ENCODE measurements at regions not wholly inside any gene's neighbourhood (a gene's known extent, or its start where the extent isn't known, plus 50 kb on each side); places are given as distances from the start of the nearest gene placed in this dataset.

GRCh38 chr10:118508863-118509262 lies 86.6 kb downstream of the PRLHR start:
- Histone ChIP-seq H3K4me1 (no peaks in the 10 kb centered on the region), H3K27me3 (peaks cover 0 to 6% (median 0%) of the 10 kb centered on the region in 7 donors), H3K4me3 (no peak overlapping the region), H3K27ac (no peak overlapping the region), H3K9me3 (no peaks in the 10 kb centered on the region), H3K36me3 (no peaks in the 10 kb centered on the region)
- ATAC-seq (no peak), DNase-seq (no peak)
- intact Hi-C loops (cut with DNase I), result no loop called here
- WGBS, 2 donors, result 45 to 48% methylated on average over 1 of the region's 1 CpG
- no peak for TF ChIP-seq CTCF (IDR thresholded peaks at IDR 0.05)

- DNase-seq, result no peak
- no peaks in the 10 kb centered on the region for H3K4me1 ChIP-seq
- H3K27ac ChIP-seq, result no peak overlapping the region
- H3K9me3 ChIP-seq, result no peaks in the 10 kb centered on the region
- TF ChIP-seq CTCF (IDR thresholded peaks at IDR 0.05), result no peak
- no peaks in the 10 kb centered on the region for H3K36me3 ChIP-seq
- peaks cover 0 to 6% (median 0%) of the 10 kb centered on the region in 7 donors for H3K27me3 ChIP-seq
- no peak overlapping the region for H3K4me3 ChIP-seq
- ATAC-seq, result no peak
- intact Hi-C loops (cut with DNase I), result no loop called here
- 79 to 82% methylated on average over 2 of the region's 2 CpGs for WGBS, 2 donors
Observed at GRCh38 chr10:118508355-118508754, 87.1 kb downstream of the PRLHR start.

GRCh38 chr10:118506671-118507590 lies 88.5 kb downstream of the PRLHR start:
- intact Hi-C loops (cut with DNase I), result no loop called here
- WGBS, 2 donors, result 79 to 80% methylated on average over 7 of the region's 7 CpGs
- no peak overlapping the region for H3K27ac ChIP-seq

GRCh38 chr10:118505363-118505762 lies 90.1 kb downstream of the PRLHR start:
- Histone ChIP-seq H3K4me1 (no peaks in the 10 kb centered on the region), H3K36me3 (no peaks in the 10 kb centered on the region), H3K27me3 (peaks cover 0 to 6% (median 0%) of the 10 kb centered on the region in 7 donors), H3K9me3 (no peaks in the 10 kb centered on the region), H3K4me3 (no peak overlapping the region), H3K27ac (no peak overlapping the region)
- DNase-seq (no peak), ATAC-seq (no peak)
- intact Hi-C loops (cut with DNase I), result no loop called here
- WGBS, 2 donors, result 82 to 85% methylated on average over 3 of the region's 3 CpGs
- TF ChIP-seq CTCF (IDR thresholded peaks at IDR 0.05), result no peak

More at GRCh38 chr10:118506671-118507590, 88.5 kb downstream of the PRLHR start:
- no peak overlapping the region for H3K4me3 ChIP-seq
- TF ChIP-seq CTCF (IDR thresholded peaks at IDR 0.05), result no peak
- H3K4me1 ChIP-seq, result no peaks in the 10 kb centered on the region
- peaks cover 0 to 7% (median 0%) of the 10 kb centered on the region in 7 donors for H3K27me3 ChIP-seq
- H3K36me3 ChIP-seq, result no peaks in the 10 kb centered on the region
- DNase-seq (no peak), ATAC-seq (no peak)
- H3K9me3 ChIP-seq, result no peaks in the 10 kb centered on the region

All from heart right ventricle (tissue), 16 donors.